Osteoblast (primary cell): ENCODE measurements at regions not wholly inside any gene's neighbourhood (a gene's known extent, or its start where the extent isn't known, plus 50 kb on each side); places are given as distances from the start of the nearest gene placed in this dataset.

Experiments
- DNase-seq: peaks from one replicate; pipeline ENCODE4 v3.0.0; 2011; ENCODE audit warnings: low spot score, mixed read lengths; ENCODE audit not compliant: insufficient read length; ENCODE audit errors: missing footprints
- H2AFZ ChIP-seq: 2 replicates; pipeline ENCODE4 v1.6.0; 2011; ENCODE audit warnings: mild to moderate bottlenecking, low read length
- H3K27ac ChIP-seq: 2 replicates; pipeline ENCODE4 v1.5.1; 2011; ENCODE audit warnings: mild to moderate bottlenecking, low read depth, low read length, moderate library complexity
- H3K27me3 ChIP-seq: 2 replicates; pipeline ENCODE4 v1.6.0; 2012; ENCODE audit warnings: mild to moderate bottlenecking, control low read depth, inconsistent platforms, low read length, moderate library complexity; ENCODE audit not compliant: insufficient read depth
- H3K36me3 ChIP-seq: 2 replicates; pipeline ENCODE4 v1.5.1; 2011; ENCODE audit warnings: mild to moderate bottlenecking, low read length, control low read depth, moderate library complexity; ENCODE audit not compliant: insufficient read depth
- H3K4me1 ChIP-seq: 2 replicates; pipeline ENCODE4 v1.5.1; 2011; ENCODE audit warnings: mild to moderate bottlenecking, low read length, control low read depth, moderate library complexity; ENCODE audit not compliant: insufficient read depth
- H3K4me2 ChIP-seq: 2 replicates; pipeline ENCODE4 v1.6.0; 2011; ENCODE audit warnings: mild to moderate bottlenecking, low read length; ENCODE audit not compliant: insufficient read depth
- H3K4me3 ChIP-seq: fragments of 200-600 bp; sonication (generic); 3 replicates; pipeline ENCODE4 v1.5.1; 2012; ENCODE audit warnings: mild to moderate bottlenecking, low read length, inconsistent platforms; ENCODE audit not compliant: insufficient read depth
- H3K79me2 ChIP-seq: 2 replicates; pipeline ENCODE4 v1.6.0; 2012; ENCODE audit warnings: mild to moderate bottlenecking, low read length, control low read depth, inconsistent platforms; ENCODE audit not compliant: insufficient read depth
- H3K9me3 ChIP-seq: 2 replicates; pipeline ENCODE4 v1.5.1; 2011; ENCODE audit warnings: low read depth, low read length, control low read depth
- H4K20me1 ChIP-seq: 2 replicates; pipeline ENCODE4 v1.6.0; 2012; ENCODE audit warnings: mild to moderate bottlenecking, low read length, control low read depth; ENCODE audit not compliant: insufficient read depth
- CTCF ChIP-seq: IDR thresholded peaks from 2 replicates; pipeline ENCODE4 v1.5.1; 2011; ENCODE audit warnings: mild to moderate bottlenecking, low read depth, low read length, moderate library complexity; ENCODE audit errors: extremely low read depth

DNA sequence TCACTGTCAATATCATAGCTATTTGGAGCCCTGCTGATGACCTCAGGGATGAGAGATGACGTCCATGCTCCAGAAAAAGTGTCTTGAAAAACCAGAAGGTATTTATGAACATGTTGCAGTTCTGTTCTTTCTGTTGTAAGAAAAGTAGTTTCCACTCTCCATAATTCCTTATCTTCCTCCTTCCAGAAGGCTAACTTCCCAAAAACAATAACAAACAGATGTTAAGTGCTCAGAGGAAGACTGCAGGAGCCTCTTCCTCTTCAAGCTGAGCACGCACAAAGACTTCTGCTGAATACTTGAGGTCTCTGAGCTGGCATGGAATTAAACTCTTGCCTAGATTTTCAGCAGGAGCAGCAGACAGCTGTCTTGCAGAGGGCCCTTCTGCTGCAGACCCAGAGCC lies 434.5 kb upstream of the KLHL29 start:
- no peak for TF ChIP-seq CTCF
- Histone ChIP-seq H3K4me2 (no peak overlapping the region), H3K4me3 (no peak overlapping the region), H3K36me3 (no peaks in the 10 kb centered on the region), H3K4me1 (no peaks in the 10 kb centered on the region), H4K20me1 (no peaks in the 10 kb centered on the region), H3K27ac (no peak overlapping the region), H3K79me2 (no peaks in the 10 kb centered on the region), H2AFZ (no peak overlapping the region), H3K9me3 (peaks cover 3% of the 10 kb centered on the region), H3K27me3 (no peaks in the 10 kb centered on the region)
- no peak for DNase-seq

DNA sequence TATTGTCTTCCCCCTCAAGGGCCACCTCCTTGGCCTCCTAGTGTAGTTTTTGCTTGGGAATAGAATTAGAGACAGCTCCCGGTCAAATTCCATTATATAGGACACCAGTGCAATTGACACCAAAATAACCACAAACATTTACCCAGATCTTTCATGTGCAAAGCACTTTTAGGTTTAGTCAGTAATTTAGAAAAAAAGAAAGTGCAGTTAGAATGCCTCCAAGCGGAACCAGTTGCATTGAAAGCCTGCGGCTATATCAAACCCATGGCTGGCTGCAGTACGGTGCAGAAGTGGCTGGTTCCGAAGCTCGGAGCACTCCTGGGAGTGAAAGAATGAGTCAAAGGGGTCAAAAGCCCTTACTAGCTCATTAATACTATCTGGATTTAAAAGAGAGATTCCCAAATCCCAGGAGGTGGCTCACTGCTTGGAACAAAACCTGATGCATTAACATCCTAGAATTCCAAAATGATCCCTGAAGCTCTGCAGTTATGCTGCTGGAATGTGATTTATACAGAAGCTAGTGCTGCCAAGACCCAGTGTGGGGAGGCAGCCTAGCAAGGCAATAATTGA lies 432.2 kb upstream of the KLHL29 start:
- no peak overlapping the region for H3K27ac ChIP-seq
- H4K20me1 ChIP-seq = no peaks in the 10 kb centered on the region
- no peak overlapping the region for H3K4me3 ChIP-seq
- no peak for DNase-seq
- H3K9me3 ChIP-seq = peaks cover 3% of the 10 kb centered on the region
- no peak for TF ChIP-seq CTCF
- no peaks in the 10 kb centered on the region for H3K27me3 ChIP-seq
- H3K79me2 ChIP-seq = no peaks in the 10 kb centered on the region
- H3K36me3 ChIP-seq = no peaks in the 10 kb centered on the region
- no peak overlapping the region for H2AFZ ChIP-seq
- no peak overlapping the region for H3K4me2 ChIP-seq
- H3K4me1 ChIP-seq = no peaks in the 10 kb centered on the region

DNA sequence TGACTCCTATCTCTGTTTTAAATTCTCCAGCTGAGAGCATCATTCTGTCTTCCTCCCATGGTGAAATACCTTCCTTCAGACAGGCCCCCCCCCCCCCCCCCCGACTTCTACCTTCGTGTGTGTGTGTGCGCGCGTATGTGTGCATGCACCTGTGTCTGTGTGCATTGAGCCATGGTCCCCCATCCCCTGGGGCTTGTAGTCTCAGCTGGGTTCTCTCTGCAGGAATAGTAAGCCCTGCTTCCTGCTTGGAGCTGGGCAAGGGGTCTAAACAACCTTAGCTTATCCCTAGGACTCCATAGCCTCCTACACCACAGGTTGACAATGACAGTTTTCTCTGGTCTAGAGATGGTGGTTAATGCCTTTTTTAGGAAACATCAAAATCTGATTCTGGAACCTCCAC lies 427.5 kb upstream of the KLHL29 start:
- H3K27ac ChIP-seq = no peak overlapping the region

DNA sequence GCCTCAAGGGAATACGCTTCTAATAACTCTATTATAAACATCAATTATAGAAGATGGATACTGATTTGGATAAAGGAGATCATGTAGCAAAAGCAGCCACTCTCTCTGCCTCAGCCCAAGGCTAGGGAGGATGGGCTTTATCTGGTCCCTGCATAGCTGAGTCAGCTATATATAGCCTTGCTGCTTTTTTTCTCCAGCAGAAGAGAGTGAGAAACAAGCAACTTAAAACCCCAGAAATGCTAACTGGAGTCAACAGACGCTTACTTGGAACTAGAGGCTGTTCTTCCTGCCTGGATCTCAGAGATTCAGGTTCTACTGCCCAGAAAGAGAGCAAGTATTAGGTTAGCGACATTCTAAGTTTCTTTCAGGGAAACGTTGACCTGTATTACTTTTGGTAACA lies 426.7 kb upstream of the KLHL29 start:
- Histone ChIP-seq H3K4me1 (no peaks in the 10 kb centered on the region), H3K79me2 (no peaks in the 10 kb centered on the region), H3K4me3 (no peak overlapping the region), H3K4me2 (no peak overlapping the region), H3K36me3 (no peaks in the 10 kb centered on the region), H4K20me1 (no peaks in the 10 kb centered on the region), H3K27ac (no peak overlapping the region), H3K27me3 (no peaks in the 10 kb centered on the region), H3K9me3 (no peaks in the 10 kb centered on the region), H2AFZ (no peak overlapping the region)
- no peak for DNase-seq
- no peak for TF ChIP-seq CTCF

More for the DNA sequence above, 427.5 kb upstream of the KLHL29 start:
- H3K4me3 ChIP-seq = no peak overlapping the region
- TF ChIP-seq CTCF = no peak
- H3K79me2 ChIP-seq = no peaks in the 10 kb centered on the region
- no peaks in the 10 kb centered on the region for H4K20me1 ChIP-seq
- H3K4me2 ChIP-seq = no peak overlapping the region
- no peaks in the 10 kb centered on the region for H3K4me1 ChIP-seq
- H3K9me3 ChIP-seq = no peaks in the 10 kb centered on the region
- no peak for DNase-seq
- no peaks in the 10 kb centered on the region for H3K27me3 ChIP-seq
- H2AFZ ChIP-seq = no peak overlapping the region
- no peaks in the 10 kb centered on the region for H3K36me3 ChIP-seq
